Trophoblast cell (in vitro differentiated cells and primary cell): ENCODE measurements at regions not wholly inside any gene's neighbourhood (a gene's known extent, or its start where the extent isn't known, plus 50 kb on each side); places are given as distances from the start of the nearest gene placed in this dataset.

Experiments used
- DNase-seq, 2 donors: peaks; one replicate each; pipeline ENCODE4 v3.0.0-alpha.2; 2016
- H2AFZ ChIP-seq: 2 replicates; pipeline ENCODE4 v1.6.1; 2013; ENCODE audit warnings: low read length, moderate library complexity, mild to moderate bottlenecking; ENCODE audit not compliant: insufficient read depth, poor library complexity
- H2AK5ac ChIP-seq: 2 replicates; pipeline ENCODE4 v1.6.1; 2013; ENCODE audit warnings: mild to moderate bottlenecking, low read length
- H2BK120ac ChIP-seq: 2 replicates; pipeline ENCODE4 v1.6.1; 2013; ENCODE audit warnings: low read length, mild to moderate bottlenecking, moderate library complexity; ENCODE audit not compliant: insufficient read depth, poor library complexity
- H2BK12ac ChIP-seq: 2 replicates; pipeline ENCODE4 v1.6.1; 2013; ENCODE audit warnings: mild to moderate bottlenecking, low read length, moderate library complexity
- H2BK5ac ChIP-seq: 2 replicates; pipeline ENCODE4 v1.6.1; 2013; ENCODE audit warnings: low read length, low read depth, moderate library complexity, mild to moderate bottlenecking; ENCODE audit not compliant: poor library complexity
- H3K14ac ChIP-seq: 2 replicates; pipeline ENCODE4 v1.6.1; 2013; ENCODE audit warnings: mild to moderate bottlenecking, low read length
- H3K18ac ChIP-seq: 2 replicates; pipeline ENCODE4 v1.6.1; 2013; ENCODE audit warnings: mild to moderate bottlenecking, low read length
- H3K23ac ChIP-seq: 2 replicates; pipeline ENCODE4 v1.6.1; 2013; ENCODE audit warnings: low read length
- H3K27ac ChIP-seq: 2 replicates; pipeline ENCODE4 v1.5.1; 2013; ENCODE audit warnings: low read depth, mild to moderate bottlenecking, inconsistent platforms, low read length, moderate library complexity
- H3K27me3 ChIP-seq: 2 replicates; pipeline ENCODE4 v1.6.1; 2013; ENCODE audit warnings: inconsistent platforms, mild to moderate bottlenecking, low read length, moderate library complexity; ENCODE audit not compliant: insufficient read depth
- H3K36me3 ChIP-seq, 2 experiments: 1 replicate in 1 of 2; 2 replicates in 1 of 2; pipeline ENCODE4 v1.6.1; 2013; ENCODE audit warnings: low read length in 2 of 2, mild to moderate bottlenecking in 2 of 2, moderate library complexity in 1 of 2; ENCODE audit not compliant: insufficient read depth in 2 of 2, control insufficient read depth in 1 of 2
- H3K4ac ChIP-seq: 2 replicates; pipeline ENCODE4 v1.6.1; 2013; ENCODE audit warnings: low read depth, mild to moderate bottlenecking, low read length, moderate library complexity
- H3K4me1 ChIP-seq, 2 experiments: 1 replicate in 1 of 2; 2 replicates in 1 of 2; pipeline ENCODE4 v1.6.1; 2013; ENCODE audit warnings: low read length in 2 of 2, mild to moderate bottlenecking in 2 of 2, moderate library complexity in 1 of 2; ENCODE audit not compliant: insufficient read depth in 2 of 2, control insufficient read depth in 1 of 2
- H3K4me2 ChIP-seq: 2 replicates; pipeline ENCODE4 v1.6.1; 2013; ENCODE audit warnings: inconsistent platforms, mild to moderate bottlenecking, low read length, moderate library complexity
- H3K4me3 ChIP-seq: 2 replicates; pipeline ENCODE4 v1.5.1; 2013; ENCODE audit warnings: mild to moderate bottlenecking, low read depth, low read length, inconsistent platforms
- H3K79me1 ChIP-seq: one replicate; pipeline ENCODE4 v1.6.1; 2013; ENCODE audit warnings: low read length
- H3K79me2 ChIP-seq: 2 replicates; pipeline ENCODE4 v1.6.1; 2013; ENCODE audit warnings: low read length, mild to moderate bottlenecking; ENCODE audit not compliant: control insufficient read depth, insufficient read depth, poor library complexity
- H3K9ac ChIP-seq: 2 replicates; pipeline ENCODE4 v1.6.1; 2013; ENCODE audit warnings: mild to moderate bottlenecking, low read length
- H3K9me3 ChIP-seq: 2 replicates; pipeline ENCODE4 v1.6.1; 2013; ENCODE audit warnings: low read depth, mild to moderate bottlenecking, control low read depth, inconsistent platforms, low read length; ENCODE audit not compliant: insufficient read depth
- H4K12ac ChIP-seq: 2 replicates; pipeline ENCODE4 v1.6.1; 2013; ENCODE audit warnings: low read depth, mild to moderate bottlenecking, low read length, moderate library complexity
- H4K8ac ChIP-seq: 2 replicates; pipeline ENCODE4 v1.6.1; 2013; ENCODE audit warnings: low read depth, mild to moderate bottlenecking, low read length, moderate library complexity
- H4K91ac ChIP-seq: one replicate; pipeline ENCODE4 v1.6.1; 2013; ENCODE audit warnings: low read depth, mild to moderate bottlenecking, low read length, moderate library complexity
- WGBS: extraction: QIAGEN DNeasy Blood & Tissue Kit; methylation state at CpG from one replicate; pipeline ENCODE4 v1.1.7; 2013; ENCODE audit warnings: missing lambda C conversion rate; ENCODE audit not compliant: insufficient read length, insufficient coverage; ENCODE audit errors: extremely low coverage; 5-methylcytosine and 5-hydroxymethylcytosine counted together

DNA sequence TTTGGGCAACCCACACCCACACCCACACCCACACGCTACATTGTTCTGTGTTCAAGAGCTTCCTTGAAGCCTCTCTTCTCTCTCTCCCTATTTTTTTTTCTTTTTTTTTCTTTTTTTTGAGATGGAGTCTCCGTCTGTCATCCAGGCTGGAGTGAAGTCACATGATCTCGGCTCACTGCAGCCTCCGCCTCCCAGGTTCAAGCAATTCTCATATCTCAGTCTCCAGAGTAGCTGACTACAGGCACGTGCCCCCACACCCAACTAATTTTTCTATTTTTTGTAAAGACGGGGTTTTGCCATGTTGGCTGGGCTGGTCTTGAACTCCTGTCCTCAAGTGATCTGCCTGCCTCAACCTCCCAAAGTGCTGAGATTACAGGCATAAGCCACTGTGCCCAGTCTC, 271.1 kb downstream of the SHQ1 start:
- H3K36me3 ChIP-seq: no peaks in the 10 kb centered on the region
- no peak overlapping the region for H3K4me2 ChIP-seq
- DNase-seq: no peak
- no CpG with 5 or more reads among the region's 6 CpGs for WGBS
- H3K9me3 ChIP-seq: no peaks in the 10 kb centered on the region
- no peak overlapping the region for H3K9ac ChIP-seq
- H2BK5ac ChIP-seq: no peak overlapping the region
- no peaks in the 10 kb centered on the region for H3K79me1 ChIP-seq
- no peak overlapping the region for H4K8ac ChIP-seq
- H3K79me2 ChIP-seq: no peaks in the 10 kb centered on the region
- no peak overlapping the region for H3K14ac ChIP-seq
- no peaks in the 10 kb centered on the region for H3K4me1 ChIP-seq
- H3K4ac ChIP-seq: no peak overlapping the region
- H3K4me3 ChIP-seq: no peak overlapping the region
- no peak overlapping the region for H2AFZ ChIP-seq
- H2BK12ac ChIP-seq: no peak overlapping the region
- no peak overlapping the region for H4K91ac ChIP-seq
- no peak overlapping the region for H2AK5ac ChIP-seq
- H3K27me3 ChIP-seq: no peaks in the 10 kb centered on the region
- H2BK120ac ChIP-seq: no peak overlapping the region
- H3K23ac ChIP-seq: no peak overlapping the region
- no peak overlapping the region for H3K18ac ChIP-seq
- H3K27ac ChIP-seq: no peak overlapping the region
- H4K12ac ChIP-seq: no peak overlapping the region

DNA sequence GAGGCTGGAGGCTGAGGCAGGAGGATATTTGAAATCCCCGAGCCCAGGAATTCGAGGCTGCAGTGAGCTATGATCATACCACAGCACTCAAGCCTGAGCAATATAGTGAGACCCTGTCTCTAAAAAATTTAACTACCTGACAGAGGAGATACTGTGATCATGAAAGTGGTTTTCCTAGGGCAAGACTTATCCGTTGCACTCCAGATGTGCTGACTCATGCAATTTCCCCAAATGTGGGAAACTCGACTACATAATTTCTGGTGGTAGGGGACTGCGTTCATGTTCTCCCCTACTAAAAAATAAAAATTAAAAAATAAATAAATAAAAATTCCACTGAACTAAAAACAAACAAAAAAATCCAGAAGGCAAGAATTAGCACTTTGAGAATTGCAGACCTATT, 271.7 kb downstream of the SHQ1 start:
- Histone ChIP-seq H3K4me2 (no peak overlapping the region), H2BK12ac (no peak overlapping the region), H3K79me1 (no peaks in the 10 kb centered on the region), H2AK5ac (no peak overlapping the region), H4K91ac (no peak overlapping the region), H3K14ac (no peak overlapping the region), H3K18ac (no peak overlapping the region), H3K4me3 (no peak overlapping the region), H3K9ac (no peak overlapping the region), H2BK5ac (no peak overlapping the region), H2BK120ac (no peak overlapping the region), H3K27me3 (no peaks in the 10 kb centered on the region), H3K4me1 (peaks cover 0 to 1% of the 10 kb centered on the region in 2 experiments), H3K27ac (no peak overlapping the region), H2AFZ (no peak overlapping the region), H3K4ac (no peak overlapping the region), H3K23ac (no peak overlapping the region), H4K12ac (no peak overlapping the region), H3K36me3 (no peaks in the 10 kb centered on the region), H4K8ac (no peak overlapping the region), H3K9me3 (no peaks in the 10 kb centered on the region), H3K79me2 (no peaks in the 10 kb centered on the region)
- no CpG with 5 or more reads among the region's 5 CpGs for WGBS
- DNase-seq: no peak

DNA sequence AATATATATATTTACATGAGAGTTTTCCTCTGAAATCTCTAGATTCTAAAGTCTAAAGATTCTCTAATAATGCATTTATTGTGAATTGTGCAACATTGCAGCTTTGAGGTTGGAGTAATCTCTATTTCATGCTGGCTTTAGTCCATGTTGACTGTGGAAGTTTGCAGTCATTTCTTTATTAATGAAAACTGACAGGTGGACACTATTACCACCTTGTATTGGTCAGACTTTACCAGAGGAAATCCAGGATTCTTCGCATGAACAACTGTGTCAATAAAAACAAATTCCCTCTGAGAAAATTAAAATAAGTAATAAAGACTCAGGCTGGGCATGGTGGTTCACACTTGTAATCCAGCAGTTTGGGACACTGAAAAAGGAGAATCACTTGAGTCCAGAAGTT, 274.1 kb downstream of the SHQ1 start:
- no CpG with 5 or more reads among the region's 1 CpG for WGBS
- H3K14ac ChIP-seq: no peak overlapping the region
- no peaks in the 10 kb centered on the region for H3K79me1 ChIP-seq

DNA sequence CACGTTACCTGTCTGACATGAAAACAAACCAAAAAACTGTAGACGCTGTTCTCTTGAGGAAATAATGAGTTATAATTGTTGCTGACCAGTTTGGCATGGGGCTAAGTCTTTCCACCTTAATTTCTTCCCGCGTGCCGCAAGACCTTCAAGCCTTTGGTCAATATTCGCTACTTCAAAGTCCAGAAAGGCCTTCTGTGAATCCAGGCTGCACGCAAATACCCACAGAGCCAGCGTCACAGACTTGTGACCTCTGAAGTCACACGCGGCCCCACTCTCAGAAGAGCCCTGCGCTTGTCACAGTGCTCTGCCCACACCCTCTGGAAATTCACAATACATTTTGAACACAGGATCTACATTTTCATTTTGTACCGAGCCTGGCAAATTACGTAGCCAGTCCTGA, 275.2 kb downstream of the SHQ1 start:
- H2AFZ ChIP-seq: no peak overlapping the region

More for the DNA sequence above, 274.1 kb downstream of the SHQ1 start:
- no peak overlapping the region for H2AK5ac ChIP-seq
- no peaks in the 10 kb centered on the region for H3K79me2 ChIP-seq
- no peak overlapping the region for H3K18ac ChIP-seq
- peaks cover 0 to 3% of the 10 kb centered on the region in 2 experiments for H3K4me1 ChIP-seq
- no peak overlapping the region for H2BK12ac ChIP-seq
- no peak overlapping the region for H3K9ac ChIP-seq
- no peak overlapping the region for H3K4me3 ChIP-seq
- H4K91ac ChIP-seq: no peak overlapping the region
- H4K12ac ChIP-seq: no peak overlapping the region
- H3K27ac ChIP-seq: no peak overlapping the region
- H3K4ac ChIP-seq: no peak overlapping the region
- no peak for DNase-seq
- no peak overlapping the region for H3K4me2 ChIP-seq
- no peak overlapping the region for H2AFZ ChIP-seq
- H3K27me3 ChIP-seq: no peaks in the 10 kb centered on the region
- H2BK5ac ChIP-seq: no peak overlapping the region
- H4K8ac ChIP-seq: no peak overlapping the region
- no peak overlapping the region for H3K23ac ChIP-seq
- H2BK120ac ChIP-seq: no peak overlapping the region
- no peaks in the 10 kb centered on the region for H3K9me3 ChIP-seq
- H3K36me3 ChIP-seq: no peaks in the 10 kb centered on the region

More for the DNA sequence above, 275.2 kb downstream of the SHQ1 start:
- Histone ChIP-seq H3K79me1 (no peaks in the 10 kb centered on the region), H2BK120ac (no peak overlapping the region), H3K9ac (no peak overlapping the region), H4K12ac (no peak overlapping the region), H3K9me3 (no peaks in the 10 kb centered on the region), H3K23ac (no peak overlapping the region), H3K14ac (no peak overlapping the region), H3K4me2 (no peak overlapping the region), H3K79me2 (no peaks in the 10 kb centered on the region), H3K27ac (no peak overlapping the region), H3K4me3 (no peak overlapping the region), H3K4ac (no peak overlapping the region), H4K91ac (no peak overlapping the region), H2AK5ac (no peak overlapping the region), H3K18ac (no peak overlapping the region), H2BK5ac (no peak overlapping the region), H4K8ac (no peak overlapping the region), H3K36me3 (no peaks in the 10 kb centered on the region), H3K27me3 (no peaks in the 10 kb centered on the region), H3K4me1 (peaks cover 0 to 3% of the 10 kb centered on the region in 2 experiments), H2BK12ac (no peak overlapping the region)
- no peak for DNase-seq
- WGBS: no CpG with 5 or more reads among the region's 13 CpGs
